Liver (tissue), 8 donors: ENCODE measurements at regions not wholly inside any gene's neighbourhood (a gene's known extent, or its start where the extent isn't known, plus 50 kb on each side); places are given as distances from the start of the nearest gene placed in this dataset.

Experiments used
- DNase-seq: peaks from one replicate; pipeline ENCODE4 v3.0.0-alpha.2; 2017; ENCODE audit warnings: low spot score
- H3K27ac ChIP-seq, 2 donors: one replicate each; pipeline ENCODE4 v1.7.0; 2013; ENCODE audit warnings: inconsistent platforms in 2 of 2, low read length in 2 of 2, control low read depth in 1 of 2, low read depth in 1 of 2, mild to moderate bottlenecking in 1 of 2
- H3K27me3 ChIP-seq, 4 donors: one replicate each; pipeline versions ENCODE4 v1.6.1 to v1.7.0; 2013; ENCODE audit warnings: low read length in 3 of 4, inconsistent platforms in 1 of 4, mild to moderate bottlenecking in 1 of 4, moderate library complexity in 1 of 4; ENCODE audit not compliant: control insufficient read depth in 4 of 4, insufficient read depth in 4 of 4
- H3K36me3 ChIP-seq, 4 donors: one replicate each; pipeline versions ENCODE4 v1.6.1 to v1.7.0; 2013; ENCODE audit warnings: low read length in 3 of 4, mild to moderate bottlenecking in 3 of 4, low read depth in 1 of 4, moderate library complexity in 1 of 4; ENCODE audit not compliant: control insufficient read depth in 4 of 4, insufficient read depth in 3 of 4
- H3K4me1 ChIP-seq, 4 donors: one replicate each; pipeline versions ENCODE4 v1.6.1 to v1.7.0; 2013; ENCODE audit warnings: low read length in 3 of 4, mild to moderate bottlenecking in 3 of 4, moderate library complexity in 1 of 4; ENCODE audit not compliant: control insufficient read depth in 4 of 4, insufficient read depth in 4 of 4
- H3K4me3 ChIP-seq, 3 donors: one replicate each; pipeline versions ENCODE4 v1.6.1 to v1.7.0; 2013; ENCODE audit warnings: low read length in 3 of 3, control low read depth in 1 of 3, low read depth in 1 of 3, mild to moderate bottlenecking in 1 of 3
- H3K9ac ChIP-seq, 2 donors: one replicate each; pipeline ENCODE4 v1.7.0; 2013; ENCODE audit warnings: low read length in 2 of 2, mild to moderate bottlenecking in 2 of 2, moderate library complexity in 2 of 2, control low read depth in 1 of 2, low read depth in 1 of 2
- H3K9me3 ChIP-seq, 4 donors: one replicate each; pipeline versions ENCODE4 v1.6.1 to v1.7.0; 2013; ENCODE audit warnings: low read length in 3 of 4; ENCODE audit not compliant: control insufficient read depth in 4 of 4
- ATF3 ChIP-seq: IDR thresholded peaks from 2 replicates; pipeline ENCODE4 v1.6.1; 2016; ENCODE audit warnings: antibody characterized with exemption
- CTCF ChIP-seq: fragments of 150-350 bp; IDR thresholded peaks from 2 replicates; pipeline ENCODE4 v1.5.1; 2017; ENCODE audit warnings: improper control_type of control experiment, low read depth, low read length; ENCODE audit not compliant: missing input control
- EGR1 ChIP-seq, 2 donors: IDR thresholded peaks; 2 replicates each; pipeline ENCODE4 v1.6.1; 2016 to 2018; ENCODE audit warnings: antibody characterized with exemption in 2 of 2, low read depth in 2 of 2
- FOXA1 ChIP-seq: IDR thresholded peaks from 2 replicates; pipeline ENCODE4 v1.6.1; 2016; ENCODE audit warnings: antibody characterized with exemption
- FOXA2 ChIP-seq: IDR thresholded peaks from 2 replicates; pipeline ENCODE4 v1.6.1; 2016; ENCODE audit warnings: antibody characterized with exemption
- GABPA ChIP-seq, 2 donors: IDR thresholded peaks in 1 of 2; conservative IDR thresholded peaks in 1 of 2; 2 replicates each; pipeline ENCODE4 v1.6.1; 2016; ENCODE audit warnings: antibody characterized with exemption in 2 of 2, mild to moderate bottlenecking in 1 of 2, moderate library complexity in 1 of 2
- HNF4A ChIP-seq, 2 donors: conservative IDR thresholded peaks; 2 replicates each; pipeline ENCODE4 v1.6.1; 2016; ENCODE audit warnings: antibody characterized with exemption in 2 of 2, mild to moderate bottlenecking in 2 of 2
- HNF4G ChIP-seq: IDR thresholded peaks from 2 replicates; pipeline ENCODE4 v1.6.1; 2016; ENCODE audit warnings: antibody characterized with exemption
- JUND ChIP-seq, 2 donors: IDR thresholded peaks; 2 replicates each; pipeline ENCODE4 v1.6.1; 2016; ENCODE audit warnings: antibody characterized with exemption in 2 of 2
- MAX ChIP-seq: IDR thresholded peaks from 2 replicates; pipeline ENCODE4 v1.6.1; 2016; ENCODE audit warnings: antibody characterized with exemption
- NR2F2 ChIP-seq: IDR thresholded peaks from 2 replicates; pipeline ENCODE4 v1.6.1; 2016; ENCODE audit warnings: antibody characterized with exemption
- RAD21 ChIP-seq, 2 donors: IDR thresholded peaks; 2 replicates each; pipeline ENCODE4 v1.6.1; 2016; ENCODE audit warnings: antibody characterized with exemption in 2 of 2, mild to moderate bottlenecking in 2 of 2
- REST ChIP-seq: IDR thresholded peaks from 2 replicates; pipeline ENCODE4 v1.6.1; 2016; ENCODE audit warnings: antibody characterized with exemption, mild to moderate bottlenecking
- RXRA ChIP-seq, 2 donors: IDR thresholded peaks; 2 replicates each; pipeline ENCODE4 v1.6.1; 2017 to 2018; ENCODE audit warnings: antibody characterized with exemption in 2 of 2, mild to moderate bottlenecking in 1 of 2
- SP1 ChIP-seq: IDR thresholded peaks from 2 replicates; pipeline ENCODE4 v1.6.1; 2018; ENCODE audit warnings: antibody characterized with exemption, mild to moderate bottlenecking
- TAF1 ChIP-seq: conservative IDR thresholded peaks from 2 replicates; pipeline ENCODE4 v1.6.1; 2016; ENCODE audit warnings: antibody characterized with exemption, mild to moderate bottlenecking
- YY1 ChIP-seq: IDR thresholded peaks from 2 replicates; pipeline ENCODE4 v1.6.1; 2016; ENCODE audit warnings: antibody characterized with exemption, mild to moderate bottlenecking
- ZBTB33 ChIP-seq: IDR thresholded peaks from 2 replicates; pipeline ENCODE4 v1.6.1; 2016; ENCODE audit warnings: antibody characterized with exemption
- WGBS: extraction: QIAGEN DNeasy Blood & Tissue Kit; methylation state at CpG from one replicate; pipeline ENCODE4 v1.1.7; 2013; 5-methylcytosine and 5-hydroxymethylcytosine counted together
- donor health status: healthy.
- donor health status: healthy.
- donor health status: healthy.
- donor health status: healthy.
- donor health status: healthy.

GRCh38 chr10:71123023-71123422, 89.3 kb upstream of the UNC5B start:
- no peaks in the 10 kb centered on the region for H3K36me3 ChIP-seq
- no peak for TF ChIP-seq HNF4G
- TF ChIP-seq ATF3 = no peak
- DNase-seq = no peak
- peaks cover 0 to 11% (median 0%) of the 10 kb centered on the region in 4 donors for H3K9me3 ChIP-seq
- H3K4me3 ChIP-seq = no peak overlapping the region
- peaks cover 0 to 3% (median under 1%) of the 10 kb centered on the region in 4 donors for H3K27me3 ChIP-seq
- H3K27ac ChIP-seq = no peak overlapping the region
- no peak overlapping the region for H3K9ac ChIP-seq
- no peaks in the 10 kb centered on the region for H3K4me1 ChIP-seq

GRCh38 chr10:71124921-71125748, 87.2 kb upstream of the UNC5B start:
- TF ChIP-seq RXRA (IDR thresholded peaks at IDR 0.05) = no peak
- TF ChIP-seq CTCF = no peak
- TF ChIP-seq TAF1 = no peak
- no peak for TF ChIP-seq ZBTB33
- TF ChIP-seq FOXA2 = no peak
- TF ChIP-seq FOXA1 = no peak
- TF ChIP-seq GABPA (IDR thresholded peaks at IDR 0.05 in 1 of 2, conservative IDR thresholded peaks at IDR 0.05 in 1 of 2) = no peak
- TF ChIP-seq REST = no peak
- no peak for TF ChIP-seq EGR1 (IDR thresholded peaks at IDR 0.05; ENCODE audit: low read depth in 2 of 2)
- no peak for TF ChIP-seq HNF4A (conservative IDR thresholded peaks at IDR 0.05)
- no peak for TF ChIP-seq JUND (IDR thresholded peaks at IDR 0.05)
- no peak for TF ChIP-seq NR2F2
- TF ChIP-seq HNF4G = no peak
- no peak for TF ChIP-seq YY1
- no peak for TF ChIP-seq ATF3
- no peak for TF ChIP-seq RAD21 (IDR thresholded peaks at IDR 0.05)
- TF ChIP-seq SP1 = no peak
- no peak for TF ChIP-seq MAX
- peaks cover 0 to 9% (median 0%) of the 10 kb centered on the region in 4 donors for H3K9me3 ChIP-seq
- H3K4me1 ChIP-seq = no peaks in the 10 kb centered on the region
- no peak overlapping the region for H3K27ac ChIP-seq
- DNase-seq = no peak
- no peak overlapping the region for H3K4me3 ChIP-seq
- H3K36me3 ChIP-seq = no peaks in the 10 kb centered on the region
- no peak overlapping the region for H3K9ac ChIP-seq
- WGBS = 80% methylated on average over 13 of the region's 13 CpGs
- H3K27me3 ChIP-seq = peaks cover 0 to 3% (median under 1%) of the 10 kb centered on the region in 4 donors
